Mesothelial cell of epicardium (in vitro differentiated cells): ENCODE measurements at regions not wholly inside any gene's neighbourhood (a gene's known extent, or its start where the extent isn't known, plus 50 kb on each side); places are given as distances from the start of the nearest gene placed in this dataset.

Source experiments
- DNase-seq, 2 experiments: peaks; one replicate each; pipeline ENCODE4 v3.0.0; 2021; ENCODE audit warnings: low spot score in 2 of 2; ENCODE audit not compliant: unreplicated experiment in 2 of 2
- H3K27ac Mint-ChIP-seq: 2 replicates; pipeline ENCODE4 v1.8.0; 2021; ENCODE audit warnings: mixed read lengths
- H3K27me3 Mint-ChIP-seq: 2 replicates; pipeline ENCODE4 v1.8.0; 2021; ENCODE audit warnings: low read depth, mixed read lengths
- H3K36me3 Mint-ChIP-seq: 2 replicates; pipeline ENCODE4 v1.8.0; 2021; ENCODE audit warnings: mixed read lengths
- H3K4me1 Mint-ChIP-seq: 2 replicates; pipeline ENCODE4 v1.8.0; 2021; ENCODE audit warnings: mixed read lengths
- H3K4me3 Mint-ChIP-seq: 2 replicates; pipeline ENCODE4 v1.8.0; 2021; ENCODE audit warnings: mild to moderate bottlenecking, moderate library complexity, mixed read lengths
- H3K9me3 Mint-ChIP-seq: 2 replicates; pipeline ENCODE4 v1.8.0; 2021; ENCODE audit warnings: mixed read lengths
- TF ChIP-seq, protein P1 (sequence below): fragments of 200-600 bp; sonication (generic); IDR thresholded peaks from one replicate; pipeline ENCODE4 v1.5.0; 2021; ENCODE audit warnings: antibody characterized with exemption; ENCODE audit not compliant: unreplicated experiment

DNA sequence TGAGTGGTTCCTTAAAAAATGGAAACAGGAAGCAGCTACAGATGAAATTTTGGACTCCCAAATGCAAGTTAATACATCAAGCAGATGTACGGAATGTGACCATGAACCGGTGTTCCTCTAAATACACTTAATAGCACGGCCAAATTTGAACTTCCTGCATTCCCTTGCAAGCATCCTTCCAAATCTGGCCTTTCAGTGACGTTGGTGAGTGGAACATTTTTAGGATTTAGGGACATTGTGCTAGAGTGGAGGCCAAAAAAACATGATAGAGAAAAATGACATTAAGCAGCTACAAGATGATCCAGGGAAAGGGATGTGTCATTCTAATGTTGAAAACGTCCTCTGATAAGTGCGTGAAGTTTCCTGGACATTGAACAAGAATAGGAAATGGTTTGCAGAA is 62.1 kb downstream of the CTAGE1 start:
- DNase-seq = no peak
- H3K9me3 Mint-ChIP-seq = peaks cover 11% of the 10 kb centered on the region
- H3K4me1 Mint-ChIP-seq = peaks cover 28% of the 10 kb centered on the region
- H3K4me3 Mint-ChIP-seq = no peak overlapping the region
- TF ChIP-seq, protein P1, sequence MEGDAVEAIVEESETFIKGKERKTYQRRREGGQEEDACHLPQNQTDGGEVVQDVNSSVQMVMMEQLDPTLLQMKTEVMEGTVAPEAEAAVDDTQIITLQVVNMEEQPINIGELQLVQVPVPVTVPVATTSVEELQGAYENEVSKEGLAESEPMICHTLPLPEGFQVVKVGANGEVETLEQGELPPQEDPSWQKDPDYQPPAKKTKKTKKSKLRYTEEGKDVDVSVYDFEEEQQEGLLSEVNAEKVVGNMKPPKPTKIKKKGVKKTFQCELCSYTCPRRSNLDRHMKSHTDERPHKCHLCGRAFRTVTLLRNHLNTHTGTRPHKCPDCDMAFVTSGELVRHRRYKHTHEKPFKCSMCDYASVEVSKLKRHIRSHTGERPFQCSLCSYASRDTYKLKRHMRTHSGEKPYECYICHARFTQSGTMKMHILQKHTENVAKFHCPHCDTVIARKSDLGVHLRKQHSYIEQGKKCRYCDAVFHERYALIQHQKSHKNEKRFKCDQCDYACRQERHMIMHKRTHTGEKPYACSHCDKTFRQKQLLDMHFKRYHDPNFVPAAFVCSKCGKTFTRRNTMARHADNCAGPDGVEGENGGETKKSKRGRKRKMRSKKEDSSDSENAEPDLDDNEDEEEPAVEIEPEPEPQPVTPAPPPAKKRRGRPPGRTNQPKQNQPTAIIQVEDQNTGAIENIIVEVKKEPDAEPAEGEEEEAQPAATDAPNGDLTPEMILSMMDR = no peak
- peak overlapping the region; percentile 17 for H3K27ac Mint-ChIP-seq
- H3K27me3 Mint-ChIP-seq = peaks cover 3% of the 10 kb centered on the region
- H3K36me3 Mint-ChIP-seq = no peaks in the 10 kb centered on the region

- Mint-ChIP-seq H3K4me1 (peaks cover 33% of the 10 kb centered on the region), H3K27ac (peak overlapping the region; percentile 43), H3K4me3 (no peak overlapping the region), H3K27me3 (peaks cover 3% of the 10 kb centered on the region), H3K36me3 (no peaks in the 10 kb centered on the region), H3K9me3 (peaks cover 11% of the 10 kb centered on the region)
- DNase-seq = no peak
- TF ChIP-seq, protein P1 = no peak
Measured at GRCh38 chr18:22355069-22355468, 62.6 kb downstream of the CTAGE1 start.

DNA sequence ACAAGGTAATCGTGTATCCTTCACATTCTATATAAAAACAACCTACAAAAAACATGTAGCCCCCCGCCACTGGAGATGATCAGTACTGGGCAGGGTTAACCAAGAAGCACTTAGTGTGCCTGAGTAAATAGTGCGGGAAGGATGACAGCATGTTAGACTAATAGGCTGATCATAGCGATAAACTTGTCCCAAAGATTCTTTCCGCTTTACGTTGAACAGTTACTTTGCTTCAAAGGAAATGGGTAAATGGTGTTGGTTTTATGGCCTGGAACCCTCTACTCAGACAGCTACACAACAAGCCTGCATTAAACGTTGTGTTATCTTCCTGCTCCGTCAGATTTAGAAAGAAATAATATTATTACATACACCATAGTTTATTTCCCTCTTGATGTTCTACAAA is 67.7 kb downstream of the CTAGE1 start:
- TF ChIP-seq, protein P1 = no peak
- H3K27me3 Mint-ChIP-seq = peaks cover 1% of the 10 kb centered on the region
- H3K36me3 Mint-ChIP-seq = no peaks in the 10 kb centered on the region
- H3K4me1 Mint-ChIP-seq = peaks cover 59% of the 10 kb centered on the region
- peak overlapping the region; percentile 97 for H3K27ac Mint-ChIP-seq
- no peak for DNase-seq
- peak overlapping the region; percentile 65 for H3K4me3 Mint-ChIP-seq
- H3K9me3 Mint-ChIP-seq = peaks cover 11% of the 10 kb centered on the region

DNA sequence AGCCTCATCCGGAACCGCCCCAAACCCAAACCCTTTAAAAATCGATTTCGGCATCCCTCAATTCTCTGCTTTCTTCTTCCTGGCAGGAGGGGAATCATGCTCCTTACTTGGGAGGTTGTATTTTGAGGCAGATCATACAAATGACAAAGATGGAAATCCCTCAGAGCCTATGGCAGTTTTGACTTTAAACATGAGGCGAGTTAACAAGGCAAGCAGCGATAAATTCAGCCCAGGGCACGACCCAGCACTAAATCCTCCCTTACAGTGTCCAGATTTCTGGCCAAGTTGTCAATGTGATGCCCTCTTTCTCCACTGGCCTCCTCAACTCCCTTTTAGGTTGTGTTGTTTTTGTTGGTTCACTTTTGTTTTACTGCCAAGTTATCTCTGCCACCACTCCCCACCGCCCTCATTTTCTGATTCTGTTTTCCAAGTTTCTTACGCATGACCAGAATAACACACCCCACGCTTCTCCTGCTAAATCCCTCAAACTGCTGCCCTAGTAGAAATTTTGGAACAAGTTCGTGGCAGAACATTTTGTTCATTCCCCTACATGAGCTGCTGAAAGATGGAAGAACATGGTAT is 68.3 kb downstream of the CTAGE1 start:
- peaks cover 62% of the 10 kb centered on the region for H3K4me1 Mint-ChIP-seq
- H3K27me3 Mint-ChIP-seq = no peaks in the 10 kb centered on the region
- peak overlapping the region; percentile 65 for H3K4me3 Mint-ChIP-seq
- no peak for DNase-seq
- H3K9me3 Mint-ChIP-seq = peaks cover 11% of the 10 kb centered on the region
- no peaks in the 10 kb centered on the region for H3K36me3 Mint-ChIP-seq
- TF ChIP-seq, protein P1 = no peak
- H3K27ac Mint-ChIP-seq = peak overlapping the region; percentile 97

- H3K27ac Mint-ChIP-seq = peak overlapping the region; percentile 98
- DNase-seq = peak; percentile 62 to 80
- TF ChIP-seq, protein P1 = no peak
- no peaks in the 10 kb centered on the region for H3K27me3 Mint-ChIP-seq
- H3K9me3 Mint-ChIP-seq = peaks cover 11% of the 10 kb centered on the region
- H3K36me3 Mint-ChIP-seq = no peaks in the 10 kb centered on the region
- peaks cover 69% of the 10 kb centered on the region for H3K4me1 Mint-ChIP-seq
- peak overlapping the region; percentile 77 for H3K4me3 Mint-ChIP-seq
Measured at GRCh38 chr18:22348521-22349316, 69.0 kb downstream of the CTAGE1 start.
